Neuron (in vitro differentiated cells): ENCODE measurements at regions not wholly inside any gene's neighbourhood (a gene's known extent, or its start where the extent isn't known, plus 50 kb on each side); places are given as distances from the start of the nearest gene placed in this dataset.
A peak's percentile ranks its signal among the peaks of the same experiment; 100 is the strongest.

ENCODE experiments used
- H2AFZ ChIP-seq: one replicate; pipeline ENCODE4 v1.6.1; 2013; ENCODE audit warnings: low read depth, mild to moderate bottlenecking, inconsistent platforms, low read length, moderate library complexity
- H3K27me3 ChIP-seq: one replicate; pipeline ENCODE4 v1.6.1; 2013; ENCODE audit warnings: low read length; ENCODE audit not compliant: insufficient read depth
- H3K36me3 ChIP-seq: one replicate; pipeline ENCODE4 v1.6.1; 2013; ENCODE audit warnings: low read length; ENCODE audit not compliant: insufficient read depth
- H3K4me1 ChIP-seq: one replicate; pipeline ENCODE4 v1.6.1; 2013; ENCODE audit warnings: low read length; ENCODE audit not compliant: insufficient read depth
- H3K4me3 ChIP-seq: 2 replicates; pipeline ENCODE4 v1.5.1; 2013; ENCODE audit warnings: mild to moderate bottlenecking, low read length, moderate library complexity
- H3K9me3 ChIP-seq: one replicate; pipeline ENCODE4 v1.6.1; 2013; ENCODE audit warnings: low read length

DNA sequence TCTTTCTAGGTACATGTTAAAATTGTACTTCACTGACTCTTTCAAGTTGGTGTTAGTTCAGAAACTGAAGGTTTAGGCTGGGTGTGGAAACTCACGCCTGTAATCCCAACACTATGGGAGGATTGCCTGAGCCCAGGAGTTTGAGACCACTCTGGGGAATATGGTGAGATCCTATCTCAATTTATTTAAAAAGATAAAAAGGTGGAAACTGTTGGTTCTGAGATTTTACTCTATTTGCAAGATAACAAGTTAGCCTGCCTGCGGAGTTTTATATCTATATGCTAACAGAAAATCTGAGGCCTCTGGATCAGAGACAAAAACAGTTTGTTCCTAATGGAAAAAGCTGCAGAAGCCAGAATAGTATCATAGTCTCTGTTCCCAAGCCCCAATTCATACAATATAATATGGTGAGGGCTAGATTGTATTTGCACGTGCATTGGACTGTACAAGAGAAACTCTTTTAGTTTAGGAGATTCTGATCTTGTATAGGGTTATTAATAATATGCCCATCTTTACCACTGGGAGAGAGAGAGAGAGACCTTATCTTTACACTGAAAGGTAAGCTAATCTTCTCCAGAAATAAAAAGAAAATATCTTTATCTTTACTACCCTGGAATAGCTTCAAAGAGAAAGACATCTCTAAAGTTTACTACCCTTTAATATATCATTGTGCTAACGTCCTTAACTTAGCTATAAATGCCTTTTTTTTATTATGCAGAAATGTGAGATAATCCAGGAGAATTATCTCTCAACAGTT is 1267.6 kb downstream of the OTOL1 start:
- Histone ChIP-seq H3K4me3 (no peak overlapping the region), H2AFZ (no peak overlapping the region), H3K27me3 (no peaks in the 10 kb centered on the region), H3K36me3 (no peaks in the 10 kb centered on the region), H3K4me1 (no peaks in the 10 kb centered on the region), H3K9me3 (no peaks in the 10 kb centered on the region)

DNA sequence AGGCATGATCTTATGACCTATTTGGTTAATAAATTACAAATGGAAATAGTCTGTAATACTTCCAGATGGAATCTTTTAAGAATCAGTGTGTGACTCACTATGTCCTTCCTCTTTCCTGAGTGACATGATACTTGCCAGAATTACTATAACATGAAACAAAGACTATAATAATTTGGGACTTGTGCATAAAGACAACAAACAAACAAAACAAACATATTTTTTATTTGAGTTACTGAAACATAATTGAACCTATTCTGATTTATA is 1268.1 kb downstream of the OTOL1 start:
- Histone ChIP-seq H3K36me3 (no peaks in the 10 kb centered on the region), H3K4me1 (no peaks in the 10 kb centered on the region), H3K27me3 (no peaks in the 10 kb centered on the region), H3K9me3 (no peaks in the 10 kb centered on the region), H2AFZ (no peak overlapping the region), H3K4me3 (no peak overlapping the region)

DNA sequence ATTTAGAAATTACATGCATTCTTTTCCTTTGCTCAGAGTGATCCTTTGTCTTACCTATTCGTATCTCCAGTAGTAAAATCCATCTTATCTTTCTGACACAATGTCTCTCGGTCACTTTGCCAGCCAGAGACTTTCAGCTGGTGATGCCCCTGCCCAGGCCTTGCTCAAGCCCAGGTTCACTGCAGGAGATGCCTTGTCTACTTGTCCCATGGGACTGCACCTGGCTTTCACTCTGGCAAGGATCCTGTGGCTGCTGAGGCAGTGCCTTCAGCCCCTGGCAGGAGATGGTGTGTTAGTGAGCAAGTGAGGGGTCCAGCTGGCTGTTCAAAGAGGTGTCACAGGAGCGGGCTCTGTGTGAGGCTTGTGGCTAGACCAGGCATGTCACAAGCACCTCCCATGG is 1268.9 kb downstream of the OTOL1 start:
- Histone ChIP-seq H3K27me3 (no peaks in the 10 kb centered on the region), H3K4me1 (no peaks in the 10 kb centered on the region), H3K4me3 (no peak overlapping the region), H3K36me3 (no peaks in the 10 kb centered on the region), H3K9me3 (no peaks in the 10 kb centered on the region), H2AFZ (no peak overlapping the region)

DNA sequence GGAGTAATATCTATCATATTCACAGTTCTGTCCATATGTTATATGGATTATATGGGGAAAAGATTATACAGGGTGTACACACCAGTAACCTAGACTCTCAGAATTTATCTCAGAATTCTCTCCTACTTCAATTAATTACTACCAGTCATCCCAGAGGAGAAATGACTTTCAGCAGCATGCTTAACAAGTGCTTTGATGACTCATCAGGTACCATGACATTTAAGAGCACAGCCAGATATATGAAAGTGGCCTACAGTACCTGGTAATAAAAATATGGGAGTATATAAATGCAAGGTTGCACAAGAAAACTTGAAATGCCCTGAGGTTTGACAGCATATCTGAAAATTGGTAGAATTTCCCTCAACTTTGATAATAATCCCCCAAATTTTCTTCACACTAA is 1273.0 kb downstream of the OTOL1 start:
- H3K36me3 ChIP-seq: no peaks in the 10 kb centered on the region
- H3K9me3 ChIP-seq: no peaks in the 10 kb centered on the region
- no peaks in the 10 kb centered on the region for H3K4me1 ChIP-seq
- peak overlapping the region; percentile 26 for H2AFZ ChIP-seq
- no peaks in the 10 kb centered on the region for H3K27me3 ChIP-seq
- no peak overlapping the region for H3K4me3 ChIP-seq

DNA sequence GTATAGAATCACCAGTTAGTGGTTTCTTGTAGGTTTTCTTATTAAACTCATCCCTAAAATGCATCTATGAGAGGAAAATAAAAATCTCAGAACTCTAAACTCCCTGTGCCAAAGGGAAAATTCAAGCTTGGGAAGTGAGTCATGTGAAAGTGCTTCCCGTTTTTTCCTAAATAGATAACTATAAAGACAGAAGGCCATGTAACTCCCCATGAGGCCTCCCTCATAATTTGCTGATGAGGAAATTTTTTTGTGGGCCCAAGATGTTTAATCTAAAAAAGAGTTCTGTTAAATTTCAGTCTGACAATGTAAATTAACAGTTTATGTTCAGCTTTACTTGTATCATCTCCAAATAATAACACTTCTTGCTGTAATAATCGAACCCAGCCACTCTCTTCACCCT is 1273.9 kb downstream of the OTOL1 start:
- H3K4me3 ChIP-seq: no peak overlapping the region
- no peaks in the 10 kb centered on the region for H3K9me3 ChIP-seq
- H2AFZ ChIP-seq: no peak overlapping the region
- no peaks in the 10 kb centered on the region for H3K4me1 ChIP-seq
- H3K36me3 ChIP-seq: no peaks in the 10 kb centered on the region
- H3K27me3 ChIP-seq: no peaks in the 10 kb centered on the region

DNA sequence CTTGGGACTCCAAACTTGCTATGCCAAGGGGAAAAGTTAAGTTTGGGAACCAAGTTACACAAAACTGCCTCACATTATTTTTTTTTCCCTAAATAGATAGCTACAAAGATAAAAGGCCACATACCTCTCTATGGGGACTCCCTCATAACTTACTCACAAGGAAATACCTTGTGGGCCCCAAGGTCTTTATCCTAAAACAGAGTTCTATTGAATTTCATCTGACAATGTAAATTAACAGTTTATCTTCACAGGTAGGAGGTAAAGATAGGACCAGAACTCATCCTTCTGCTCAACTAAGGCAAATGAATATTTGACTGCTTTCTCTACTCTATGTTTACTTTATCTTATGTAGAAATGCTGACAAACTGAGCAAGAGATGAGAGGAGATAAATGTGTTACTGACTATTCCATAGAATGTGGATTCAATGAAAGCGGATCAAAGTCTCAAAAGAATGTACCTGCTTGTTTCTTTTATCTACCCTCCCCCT is 1278.0 kb downstream of the OTOL1 start:
- H3K36me3 ChIP-seq: no peaks in the 10 kb centered on the region
- no peak overlapping the region for H3K4me3 ChIP-seq
- H2AFZ ChIP-seq: no peak overlapping the region
- no peaks in the 10 kb centered on the region for H3K4me1 ChIP-seq
- no peaks in the 10 kb centered on the region for H3K9me3 ChIP-seq
- no peaks in the 10 kb centered on the region for H3K27me3 ChIP-seq

DNA sequence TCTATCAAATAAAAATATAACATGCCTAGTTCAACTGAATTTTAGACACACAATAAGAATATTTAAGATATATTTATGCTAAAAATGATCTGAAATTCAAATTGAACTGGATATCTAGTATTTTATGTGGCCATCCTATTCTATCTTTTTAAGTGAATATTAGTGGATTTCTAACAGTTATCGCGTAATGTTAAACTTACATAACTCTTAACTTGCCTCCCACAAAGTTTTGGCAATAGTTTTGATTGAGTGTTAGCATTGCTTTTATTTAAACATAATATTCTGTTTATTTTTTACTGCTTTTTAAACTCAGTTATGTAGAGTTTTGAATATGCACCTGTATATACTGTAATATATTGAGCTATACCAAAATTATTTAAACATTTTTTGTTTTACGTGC is 1279.5 kb downstream of the OTOL1 start:
- H3K36me3 ChIP-seq: no peaks in the 10 kb centered on the region
- H3K27me3 ChIP-seq: no peaks in the 10 kb centered on the region
- H2AFZ ChIP-seq: no peak overlapping the region
- H3K4me3 ChIP-seq: no peak overlapping the region
- no peaks in the 10 kb centered on the region for H3K4me1 ChIP-seq
- H3K9me3 ChIP-seq: no peaks in the 10 kb centered on the region

DNA sequence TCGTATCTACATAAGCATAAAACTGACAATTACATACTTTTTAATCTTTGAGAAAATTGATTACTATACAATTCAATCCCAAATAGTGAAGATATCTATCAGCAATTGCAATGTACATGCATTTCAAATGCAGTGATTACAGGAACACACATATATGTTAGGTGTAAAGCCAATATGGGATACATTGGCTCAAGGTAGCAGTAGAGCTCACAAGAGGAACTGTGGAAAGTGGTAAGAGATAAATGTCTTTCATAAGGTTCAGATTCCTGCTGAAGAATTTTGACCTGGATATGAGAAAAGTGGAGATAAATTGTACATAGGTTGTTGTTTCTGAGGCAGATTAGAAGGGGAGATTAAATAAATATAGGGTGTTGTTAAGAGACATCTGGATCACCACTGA is 1280.5 kb downstream of the OTOL1 start:
- no peaks in the 10 kb centered on the region for H3K9me3 ChIP-seq
- no peaks in the 10 kb centered on the region for H3K27me3 ChIP-seq
- no peak overlapping the region for H3K4me3 ChIP-seq
- H2AFZ ChIP-seq: no peak overlapping the region
- no peaks in the 10 kb centered on the region for H3K36me3 ChIP-seq
- H3K4me1 ChIP-seq: no peaks in the 10 kb centered on the region

DNA sequence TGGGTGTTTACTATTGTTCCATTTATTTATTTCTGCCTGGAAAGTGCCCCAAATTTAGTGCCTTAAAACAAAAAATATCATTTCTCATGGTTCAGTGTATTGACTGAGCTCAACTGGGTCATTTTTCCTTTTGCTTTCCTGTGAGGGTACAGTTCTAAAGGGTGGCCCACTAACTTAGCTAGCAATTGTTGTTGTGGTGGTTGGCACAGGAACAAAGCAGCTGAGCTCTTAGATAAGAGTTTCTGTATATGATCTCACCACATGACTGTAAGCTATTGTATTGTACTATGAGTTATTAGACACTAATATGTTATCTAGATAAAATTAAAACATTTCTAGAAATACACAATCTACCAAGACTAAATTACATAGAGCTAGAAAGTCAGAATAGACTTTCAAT is 1283.7 kb downstream of the OTOL1 start:
- H3K4me3 ChIP-seq: no peak overlapping the region
- H3K27me3 ChIP-seq: no peaks in the 10 kb centered on the region
- no peaks in the 10 kb centered on the region for H3K36me3 ChIP-seq
- H3K9me3 ChIP-seq: no peaks in the 10 kb centered on the region
- no peaks in the 10 kb centered on the region for H3K4me1 ChIP-seq
- no peak overlapping the region for H2AFZ ChIP-seq

DNA sequence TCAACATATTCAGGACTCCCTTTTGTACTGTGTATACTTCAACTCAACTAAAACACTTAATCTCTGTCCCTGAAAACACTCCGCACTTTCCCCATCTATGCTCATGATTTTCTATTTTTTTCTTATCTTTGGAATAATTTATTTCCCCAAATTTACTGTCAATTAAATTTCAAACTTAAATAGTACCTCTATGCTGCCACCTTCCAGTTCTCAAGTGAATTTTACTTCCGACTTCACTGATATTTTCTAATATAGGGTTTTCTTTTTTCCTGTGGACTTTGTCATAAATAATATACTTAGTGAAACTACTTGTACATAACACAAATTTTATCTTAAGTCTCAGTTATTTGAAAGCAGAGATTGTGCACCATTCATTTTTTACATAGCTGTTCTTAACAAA is 1303.3 kb downstream of the OTOL1 start:
- Histone ChIP-seq H3K36me3 (no peaks in the 10 kb centered on the region), H3K9me3 (no peaks in the 10 kb centered on the region), H3K4me3 (no peak overlapping the region), H3K4me1 (no peaks in the 10 kb centered on the region), H3K27me3 (no peaks in the 10 kb centered on the region), H2AFZ (no peak overlapping the region)

DNA sequence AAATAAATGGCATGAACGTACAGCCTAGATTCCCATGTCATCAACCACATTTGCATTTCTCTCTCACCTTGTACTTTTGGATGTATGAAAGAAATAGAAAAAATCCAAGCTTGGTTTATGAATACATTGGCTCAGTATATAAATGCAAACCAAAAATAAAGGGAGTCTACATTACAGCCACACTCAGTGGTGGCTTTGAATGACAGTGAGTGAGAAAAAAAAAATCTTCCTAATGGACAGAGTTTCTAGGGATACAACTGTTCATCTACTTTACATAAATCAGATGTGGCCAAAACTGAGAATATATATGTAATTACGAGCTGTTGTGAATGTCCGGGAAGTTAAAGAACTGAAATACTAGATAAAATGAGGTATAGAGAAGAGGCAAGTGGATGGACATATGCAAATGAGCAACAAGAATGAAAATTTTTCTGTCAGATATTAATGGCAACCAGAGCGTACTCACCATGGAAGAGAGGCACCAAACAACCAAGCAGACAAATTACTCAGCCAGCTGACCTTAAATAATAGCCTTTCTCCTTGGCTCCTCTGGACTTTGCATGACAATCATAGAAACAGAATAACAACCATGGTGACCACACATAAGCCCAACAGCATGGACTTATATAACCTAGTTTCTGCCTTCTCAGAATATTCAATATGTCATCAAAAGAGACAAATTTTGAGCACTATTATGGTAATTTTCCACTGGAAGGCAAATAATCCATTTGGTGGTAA is 1305.8 kb downstream of the OTOL1 start:
- Histone ChIP-seq H3K36me3 (no peaks in the 10 kb centered on the region), H3K4me1 (no peaks in the 10 kb centered on the region), H3K27me3 (no peaks in the 10 kb centered on the region), H3K4me3 (no peak overlapping the region), H3K9me3 (no peaks in the 10 kb centered on the region), H2AFZ (no peak overlapping the region)

DNA sequence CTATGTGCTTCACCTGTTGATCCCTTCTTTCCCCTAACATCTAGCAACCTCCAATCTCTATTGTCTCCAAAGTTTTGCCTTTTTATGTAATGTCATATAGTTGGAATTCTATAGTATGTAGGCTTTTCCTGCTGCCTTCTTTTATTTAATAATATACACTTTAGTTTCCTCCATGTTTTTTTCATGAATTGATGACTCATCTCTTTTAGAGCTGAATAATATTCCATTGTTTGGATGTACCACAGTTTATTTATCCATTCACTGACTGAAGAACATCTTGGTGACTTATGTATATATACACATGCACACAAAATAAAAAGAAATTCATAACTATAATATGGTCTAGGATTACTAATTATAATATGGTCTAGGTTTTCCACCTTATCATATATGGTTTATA is 1314.2 kb downstream of the OTOL1 start:
- Histone ChIP-seq H3K4me1 (no peaks in the 10 kb centered on the region), H3K4me3 (no peak overlapping the region), H3K27me3 (no peaks in the 10 kb centered on the region), H3K36me3 (no peaks in the 10 kb centered on the region), H3K9me3 (no peaks in the 10 kb centered on the region), H2AFZ (no peak overlapping the region)

DNA sequence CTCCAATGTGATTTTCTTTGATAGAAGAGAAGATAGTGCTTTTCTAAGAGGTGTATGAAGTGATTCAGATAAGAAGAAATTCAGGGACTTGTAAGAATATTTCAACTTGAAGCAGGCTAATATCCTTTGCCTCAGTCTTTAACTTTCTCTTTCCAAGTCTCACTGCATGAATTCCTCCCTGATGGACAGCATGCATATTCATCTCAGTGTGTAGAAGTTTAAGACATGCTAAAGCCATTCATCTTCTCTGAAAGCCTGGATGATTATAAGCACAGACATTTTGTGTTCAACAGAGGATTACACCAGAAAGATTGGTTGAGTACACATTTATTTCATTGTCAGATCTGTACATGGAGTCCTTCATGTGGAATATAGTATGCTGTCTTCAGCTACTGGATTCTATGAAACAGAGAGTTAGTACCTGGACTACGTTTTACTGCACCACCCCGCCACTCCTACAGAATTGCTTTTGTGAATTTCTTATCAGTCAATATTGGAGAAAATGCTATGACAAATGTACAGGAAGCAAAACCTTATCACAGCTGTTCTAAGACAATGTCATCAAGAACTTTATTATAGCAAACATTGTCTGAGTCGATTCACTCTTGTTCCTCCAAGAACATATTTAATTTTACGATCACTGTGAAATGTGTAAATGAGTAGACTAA is 1346.1 kb downstream of the OTOL1 start:
- Histone ChIP-seq H3K4me3 (no peak overlapping the region), H3K4me1 (no peaks in the 10 kb centered on the region), H3K36me3 (no peaks in the 10 kb centered on the region), H3K27me3 (no peaks in the 10 kb centered on the region), H3K9me3 (no peaks in the 10 kb centered on the region), H2AFZ (no peak overlapping the region)
